GM23338 (cell line): ENCODE measurements at regions not wholly inside any gene's neighbourhood (a gene's known extent, or its start where the extent isn't known, plus 50 kb on each side); places are given as distances from the start of the nearest gene placed in this dataset.

Source experiments
- CREB1 ChIP-seq: fragments of 250-450 bp; sonication (Bioruptor Pico); IDR thresholded peaks from 2 replicates; pipeline ENCODE4 v1.5.0; 2020; ENCODE audit warnings: low read depth, mild to moderate bottlenecking, moderate library complexity
- CTCF ChIP-seq, 2 experiments: fragments of 200-600 bp in 1 of 2; sonication (generic) in 1 of 2; conservative IDR thresholded peaks; 2 replicates each; pipeline versions ENCODE4 v1.5.1 to v1.6.1; 2016 to 2017; ENCODE audit warnings: antibody characterized with exemption in 2 of 2, low read depth in 2 of 2, mild to moderate bottlenecking in 2 of 2, moderate library complexity in 1 of 2
- ETS1 ChIP-seq: IDR thresholded peaks from 2 replicates; pipeline ENCODE4 v1.6.1; 2016; ENCODE audit warnings: antibody characterized with exemption
- EZH2 ChIP-seq: fragments of 200-600 bp; sonication (generic); IDR thresholded peaks from one replicate; pipeline ENCODE4 v1.8.0; 2017; ENCODE audit warnings: antibody characterized with exemption, mild to moderate bottlenecking, low read depth; ENCODE audit not compliant: unreplicated experiment
- EZH2phosphoT487 ChIP-seq: fragments of 200-600 bp; sonication (generic); IDR thresholded peaks from one replicate; pipeline ENCODE4 v1.8.1; 2018; ENCODE audit warnings: antibody characterized with exemption; ENCODE audit not compliant: unreplicated experiment
- JUNB ChIP-seq: IDR thresholded peaks from one replicate; pipeline ENCODE4 v1.6.1; 2016; ENCODE audit warnings: antibody characterized with exemption; ENCODE audit not compliant: unreplicated experiment
- POLR2AphosphoS5 ChIP-seq: IDR thresholded peaks from 2 replicates; pipeline ENCODE4 v1.6.1; 2016; ENCODE audit warnings: antibody characterized with exemption, low read depth
- REST ChIP-seq: IDR thresholded peaks from one replicate; pipeline ENCODE4 v1.6.1; 2018; ENCODE audit warnings: antibody characterized with exemption; ENCODE audit not compliant: unreplicated experiment
- ZNF331 ChIP-seq: fragments of 250-450 bp; sonication (Bioruptor Pico); IDR thresholded peaks from 2 replicates; pipeline ENCODE4 v1.5.0; 2020; ENCODE audit warnings: low read depth, mild to moderate bottlenecking, moderate library complexity

GRCh38 chr1:83741770-83742169 lies 257.2 kb downstream of the TTLL7 start:
- no peak for TF ChIP-seq CTCF (conservative IDR thresholded peaks at IDR 0.05; ENCODE audit: low read depth in 2 of 2)
- no peak for TF ChIP-seq REST
- no peak for TF ChIP-seq JUNB
- no peak for TF ChIP-seq ETS1
- TF ChIP-seq POLR2AphosphoS5, result no peak
- no peak for TF ChIP-seq ZNF331 (CRISPR knock-in tag)
- no peak for TF ChIP-seq EZH2
- no peak for TF ChIP-seq EZH2phosphoT487
- TF ChIP-seq CREB1 (CRISPR knock-in tag), result no peak
